NCI-H526 treated with DMSO at 0.1 percent for 48 hours (cell line): ENCODE measurements at regions not wholly inside any gene's neighbourhood (a gene's known extent, or its start where the extent isn't known, plus 50 kb on each side); places are given as distances from the start of the nearest gene placed in this dataset.

Experiments
- DNase-seq: peaks from one replicate; lab custom pipeline; 2025; lab: John Stamatoyannopoulos, UW

DNA sequence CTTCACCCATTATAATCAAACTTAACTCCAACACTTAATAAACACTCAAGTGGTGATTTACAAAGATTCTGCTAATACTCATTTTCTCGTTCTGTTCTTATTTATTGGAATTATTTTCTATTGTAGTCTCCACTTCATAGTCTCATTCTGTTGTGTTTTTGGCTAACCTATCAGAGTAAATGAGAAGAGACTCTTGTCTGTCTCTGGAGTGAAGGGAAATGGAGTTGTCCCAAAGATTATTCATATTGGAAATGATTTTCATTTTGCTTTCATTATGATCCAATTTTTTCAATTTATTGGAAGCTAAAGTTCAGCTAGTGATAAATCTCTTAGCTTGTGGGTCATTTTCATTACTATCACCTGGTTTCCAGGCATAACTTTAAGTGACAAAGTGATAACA is 454.9 kb upstream of the JAG1 start:
- no peak for DNase-seq

DNA sequence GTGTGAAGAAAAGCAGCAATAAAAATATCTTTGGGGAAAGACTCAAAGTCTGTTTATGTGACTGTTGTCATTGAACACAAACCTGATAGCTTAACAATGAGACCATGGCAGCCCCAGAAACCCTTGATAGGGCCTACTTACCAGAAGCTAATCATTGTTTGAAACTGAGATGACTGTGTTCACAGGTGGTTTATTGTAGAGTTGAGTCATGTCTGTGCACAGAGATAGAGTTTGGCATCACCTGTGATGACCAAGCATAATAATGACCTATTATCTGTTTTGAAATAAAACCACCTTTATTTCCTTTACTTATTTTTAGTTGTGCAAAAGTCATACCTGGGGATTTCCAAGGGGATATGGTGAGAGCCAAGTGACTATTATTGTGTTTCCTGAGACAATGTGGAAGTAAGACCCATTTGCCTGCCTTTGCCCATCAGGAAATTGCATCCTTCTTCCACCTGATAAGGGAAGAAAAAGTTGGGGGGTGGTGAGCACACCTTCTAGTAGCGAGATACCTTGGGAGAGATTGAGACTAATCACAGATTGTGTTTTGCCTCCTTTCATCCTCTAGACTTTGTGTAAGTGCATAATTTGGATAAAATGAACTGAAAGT is 456.9 kb upstream of the JAG1 start:
- no peak for DNase-seq

DNA sequence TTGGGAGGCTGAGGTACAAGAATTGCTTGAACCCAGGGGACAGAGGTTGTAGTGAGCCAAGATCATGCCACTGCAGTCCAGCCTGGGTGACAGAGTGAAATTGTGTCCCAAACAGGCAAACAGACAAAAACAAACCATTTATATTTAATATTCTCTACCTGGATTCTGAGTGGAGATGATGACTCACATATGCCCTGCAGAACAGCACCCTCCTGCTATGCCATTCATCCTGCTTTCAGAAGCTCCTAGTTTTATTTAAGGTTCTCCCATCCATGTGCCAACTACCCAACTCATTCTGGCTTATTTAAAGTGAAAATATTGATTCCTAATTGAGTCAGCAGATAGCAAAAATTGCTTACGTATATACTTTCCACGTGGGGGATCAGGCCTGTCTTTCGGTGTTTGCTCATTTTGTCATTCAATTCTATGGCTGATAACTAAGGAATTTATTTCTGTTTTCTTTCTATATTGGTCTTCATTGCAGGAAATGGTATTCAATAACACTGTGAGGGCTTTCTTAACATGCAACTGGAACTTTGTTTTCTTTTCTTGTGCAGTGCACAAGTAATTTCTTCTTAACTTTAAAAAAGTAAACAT is 459.1 kb upstream of the JAG1 start:
- DNase-seq, result no peak

DNA sequence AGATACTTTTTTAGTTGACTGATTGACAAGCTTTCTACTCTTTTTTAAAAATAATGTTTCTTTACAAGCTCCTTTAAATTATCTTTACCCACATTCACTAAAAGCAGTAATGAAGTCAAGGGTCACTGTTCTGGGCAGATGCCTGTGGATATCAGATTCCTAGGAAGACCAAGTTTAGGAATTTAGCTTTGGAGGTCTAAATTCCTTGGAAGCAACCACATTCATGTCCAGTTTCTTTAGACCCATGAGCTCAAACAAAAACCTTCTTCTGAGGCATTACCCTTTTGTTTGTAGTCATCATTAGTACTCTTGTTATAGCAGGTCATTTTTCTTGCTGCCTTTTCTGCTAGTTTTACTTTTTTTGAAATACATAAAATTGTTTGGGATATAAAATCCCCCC is 462.9 kb upstream of the JAG1 start:
- no peak for DNase-seq

DNA sequence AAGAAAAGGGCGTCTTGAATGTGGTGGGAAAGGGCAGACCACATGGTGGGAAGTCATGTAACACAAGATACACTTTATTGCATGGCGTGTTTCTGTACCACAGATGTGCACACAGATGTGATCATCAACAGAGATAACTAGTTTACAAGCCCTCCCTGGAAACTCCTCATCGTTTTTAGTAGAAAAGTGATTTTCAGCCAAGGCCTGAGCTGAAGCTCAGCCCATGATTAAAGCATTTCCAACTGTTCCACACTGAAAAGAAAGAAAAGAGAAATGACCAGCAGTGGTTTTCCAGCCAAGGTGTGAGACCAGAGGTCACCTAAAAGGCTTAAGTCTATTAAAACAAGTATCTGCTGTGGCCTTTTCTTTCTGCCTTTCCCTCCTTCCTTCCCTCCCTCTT is 463.9 kb upstream of the JAG1 start:
- no peak for DNase-seq

DNA sequence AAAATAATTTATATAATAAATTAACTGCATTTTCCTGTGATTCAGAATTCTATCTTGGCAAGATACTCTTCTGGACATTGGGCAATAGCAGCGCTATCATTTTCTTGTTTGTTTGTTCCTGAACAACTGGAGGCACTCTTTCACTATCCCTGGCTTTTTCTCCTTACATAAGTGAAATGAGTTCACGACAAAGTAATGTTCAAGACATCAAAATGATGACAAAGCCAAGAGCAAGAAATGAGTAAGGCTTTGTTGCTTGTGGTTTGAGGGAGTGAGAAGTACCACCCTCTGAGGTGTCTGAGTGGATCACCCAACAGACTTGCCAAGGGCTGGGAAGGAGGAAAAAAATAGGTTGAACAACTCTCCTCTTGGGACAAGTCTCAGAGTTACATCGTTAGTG is 466.6 kb upstream of the JAG1 start:
- no peak for DNase-seq

DNA sequence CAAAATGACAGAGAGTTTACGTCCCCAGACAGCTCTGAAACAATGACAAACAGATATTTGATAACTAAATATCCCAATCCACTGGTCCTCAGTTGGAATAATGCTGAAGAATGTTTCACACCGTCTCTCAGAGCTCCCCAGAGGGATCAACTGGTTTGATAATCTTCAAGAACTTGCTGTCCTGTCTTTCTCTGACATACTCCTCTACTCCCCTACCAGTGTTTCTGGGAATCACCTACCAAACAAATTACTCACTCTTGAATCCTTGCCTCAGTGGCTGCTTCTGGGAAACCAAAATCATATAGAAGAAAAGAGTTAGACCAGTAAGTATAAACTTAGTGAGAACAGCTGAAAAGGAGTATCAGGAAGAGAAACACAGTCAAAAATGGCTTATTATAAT is 469.7 kb upstream of the JAG1 start:
- DNase-seq, result no peak

DNA sequence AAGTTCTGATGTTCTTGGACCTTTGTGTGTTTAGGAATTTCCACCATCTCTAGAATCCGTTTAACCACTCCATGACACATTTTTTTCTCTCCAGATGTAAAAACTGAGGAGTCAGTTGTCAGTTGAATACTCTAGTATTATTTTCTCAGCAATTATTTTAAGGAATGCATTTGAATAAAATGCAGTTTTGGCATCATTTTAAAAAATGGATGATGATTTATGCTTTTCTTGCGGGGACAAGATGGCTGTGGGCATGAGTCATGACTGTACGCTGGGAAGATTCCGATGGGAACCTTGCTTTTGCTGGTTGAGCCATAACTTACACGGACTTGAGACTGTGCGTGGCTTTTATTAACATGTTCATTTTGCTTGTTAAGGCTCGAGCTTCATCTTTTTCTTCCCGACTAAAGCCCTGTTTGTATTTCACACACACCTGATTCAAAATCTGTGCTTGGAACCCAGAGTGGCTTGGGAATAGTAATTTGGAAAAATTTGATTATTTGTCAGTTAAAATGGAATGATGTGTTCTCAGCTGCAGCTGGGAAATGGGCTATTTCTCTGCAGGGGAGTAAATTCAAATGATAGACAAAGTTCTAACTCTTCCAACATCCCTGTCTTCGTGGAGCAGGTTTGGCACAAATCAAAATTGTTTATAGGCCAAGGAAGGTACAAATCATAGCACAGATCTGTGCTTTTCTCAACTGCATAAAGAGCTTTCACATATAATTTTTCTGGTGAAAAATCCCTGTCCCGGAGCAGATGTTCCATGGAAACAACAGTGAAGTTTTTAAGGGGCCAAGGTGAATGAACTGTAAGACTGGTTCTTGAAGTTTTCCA is 470.5 kb upstream of the JAG1 start:
- DNase-seq, result no peak

DNA sequence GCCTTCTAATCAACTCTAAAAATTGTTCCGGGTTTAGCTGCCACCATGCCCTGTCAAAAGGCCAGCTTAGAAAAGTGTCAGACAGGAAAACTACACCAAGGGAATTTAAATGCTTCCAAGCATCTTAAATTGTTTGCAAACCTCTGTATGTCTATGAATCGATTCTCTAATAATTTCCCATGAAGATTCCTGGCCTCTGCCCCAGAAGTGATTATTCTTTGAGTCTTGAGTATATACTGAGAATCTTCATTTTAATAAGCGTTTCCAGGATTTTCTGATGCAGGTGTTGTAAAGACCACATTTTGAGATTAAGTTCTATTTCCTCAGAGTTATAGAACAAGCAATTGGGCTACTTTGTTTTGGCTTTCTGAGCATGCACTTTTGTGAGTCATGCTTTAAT is 471.8 kb upstream of the JAG1 start:
- DNase-seq, result no peak

DNA sequence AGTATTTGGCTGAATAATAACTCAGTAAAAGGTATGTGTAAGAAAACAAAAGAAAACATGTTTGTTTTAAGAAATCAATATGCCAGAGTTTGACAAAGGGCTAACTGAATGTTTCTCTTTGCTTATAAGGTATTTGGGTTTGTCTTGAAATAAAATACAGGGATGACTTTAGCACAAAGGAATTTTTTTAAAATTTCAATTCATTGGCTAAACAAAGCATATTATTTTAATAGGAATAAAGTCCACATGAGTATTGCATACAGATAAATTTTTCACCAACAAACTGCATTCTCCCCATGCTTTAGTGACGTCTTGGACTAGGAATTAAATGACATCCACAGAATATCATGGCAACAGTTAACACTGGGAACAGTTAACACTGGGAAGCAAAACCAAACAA is 480.0 kb upstream of the JAG1 start:
- no peak for DNase-seq

DNA sequence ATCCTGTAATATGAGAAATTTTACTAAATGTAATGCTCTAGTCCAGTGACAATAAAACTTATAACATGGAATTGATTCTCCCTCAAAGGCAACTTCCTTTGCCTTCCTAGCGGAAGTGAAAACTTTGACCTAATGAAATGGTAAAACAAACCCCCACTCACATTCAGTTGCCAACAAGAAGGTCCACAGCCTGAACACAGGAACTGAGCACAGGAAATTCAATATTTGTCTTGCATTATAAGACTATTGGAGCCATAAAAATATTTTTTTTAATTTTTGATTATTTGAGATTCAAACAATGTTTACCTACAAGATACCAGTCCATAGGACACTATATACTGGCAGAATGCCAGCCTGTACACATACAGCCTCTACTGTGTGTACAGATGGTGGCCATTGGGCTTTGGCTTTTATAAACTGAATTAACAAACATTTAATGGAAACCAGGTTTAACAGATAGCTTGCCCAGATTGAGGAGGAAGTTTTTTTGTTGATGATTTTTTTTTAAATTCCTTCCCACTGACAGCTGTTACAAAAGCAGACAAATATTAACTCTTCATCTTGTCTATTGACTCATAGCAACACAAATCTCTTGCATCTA is 481.5 kb upstream of the JAG1 start:
- no peak for DNase-seq

DNA sequence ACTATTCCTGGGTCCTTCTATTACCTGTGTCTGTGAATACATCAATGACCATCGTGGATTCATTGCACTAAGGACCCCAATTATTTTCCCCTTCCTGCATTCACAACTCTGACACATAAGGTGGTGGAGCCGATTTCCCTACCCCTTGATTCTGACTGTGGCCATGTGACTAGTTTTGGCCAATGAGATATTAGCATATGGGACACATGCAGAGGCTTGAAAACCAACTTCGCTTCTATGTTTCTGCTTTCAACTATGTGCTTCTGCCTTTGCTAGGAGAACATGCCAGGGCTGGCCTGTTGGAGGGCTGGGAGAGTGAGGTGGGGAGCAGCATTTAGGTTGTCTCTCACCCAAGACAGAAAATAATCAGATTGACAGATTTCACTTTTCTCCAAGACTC is 483.1 kb upstream of the JAG1 start:
- DNase-seq, result no peak

DNA sequence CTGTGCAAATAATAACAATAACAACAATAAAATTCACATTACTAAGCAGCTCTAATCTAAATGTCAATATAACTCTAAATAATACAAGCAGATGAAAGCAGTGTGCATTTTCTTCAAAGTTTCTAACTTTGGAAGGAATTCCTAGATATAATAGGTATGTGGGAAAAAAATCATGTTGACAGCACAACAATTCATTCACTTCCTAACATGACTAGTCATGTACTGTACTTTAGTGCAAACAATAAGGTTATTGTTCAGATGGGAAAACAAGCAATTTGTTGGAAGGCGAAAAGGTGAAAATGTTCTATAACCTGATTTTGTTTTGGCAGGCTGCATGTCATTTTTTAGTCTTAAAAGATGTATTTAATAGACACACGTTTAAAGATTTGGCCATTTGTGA is 484.3 kb upstream of the JAG1 start:
- DNase-seq, result no peak

DNA sequence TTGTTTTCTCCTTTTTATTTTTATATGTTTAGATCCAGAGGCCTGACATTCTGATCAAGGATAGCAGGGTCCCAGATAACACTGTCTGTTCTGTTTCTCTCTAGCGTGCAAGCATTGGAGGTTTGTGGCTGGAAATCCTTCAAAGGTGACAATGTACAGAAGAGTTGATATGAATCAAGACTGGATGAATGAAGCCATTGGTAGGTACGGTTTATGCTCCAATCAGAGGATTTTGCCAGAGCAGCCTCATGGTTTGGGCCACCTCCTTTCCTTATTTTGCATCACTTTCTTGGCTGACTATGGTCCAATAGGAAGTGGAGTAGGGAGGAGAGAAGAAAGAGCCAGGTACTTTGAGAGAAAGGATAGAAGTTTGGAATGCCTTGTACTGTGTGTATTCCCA is 484.8 kb upstream of the JAG1 start:
- DNase-seq, result no peak

DNA sequence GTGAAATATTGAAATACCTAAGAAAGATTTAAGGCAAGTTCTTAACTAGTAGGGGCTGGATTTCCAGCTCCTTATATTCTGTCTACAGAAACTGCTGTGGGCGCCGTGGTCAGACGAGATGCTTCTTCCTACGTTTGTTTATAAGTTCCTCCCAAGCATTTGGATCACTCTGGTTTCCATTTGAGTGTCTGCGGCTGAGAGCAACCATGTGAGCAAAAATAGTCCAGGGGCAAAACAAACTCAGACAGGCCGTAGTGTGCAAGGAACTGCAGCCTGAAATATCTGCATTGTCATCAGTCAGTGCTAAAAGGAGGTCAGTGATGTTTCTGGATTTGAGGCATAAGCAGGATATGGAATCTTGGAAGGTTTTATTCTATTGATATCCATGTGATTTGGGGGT is 485.9 kb upstream of the JAG1 start:
- no peak for DNase-seq

DNA sequence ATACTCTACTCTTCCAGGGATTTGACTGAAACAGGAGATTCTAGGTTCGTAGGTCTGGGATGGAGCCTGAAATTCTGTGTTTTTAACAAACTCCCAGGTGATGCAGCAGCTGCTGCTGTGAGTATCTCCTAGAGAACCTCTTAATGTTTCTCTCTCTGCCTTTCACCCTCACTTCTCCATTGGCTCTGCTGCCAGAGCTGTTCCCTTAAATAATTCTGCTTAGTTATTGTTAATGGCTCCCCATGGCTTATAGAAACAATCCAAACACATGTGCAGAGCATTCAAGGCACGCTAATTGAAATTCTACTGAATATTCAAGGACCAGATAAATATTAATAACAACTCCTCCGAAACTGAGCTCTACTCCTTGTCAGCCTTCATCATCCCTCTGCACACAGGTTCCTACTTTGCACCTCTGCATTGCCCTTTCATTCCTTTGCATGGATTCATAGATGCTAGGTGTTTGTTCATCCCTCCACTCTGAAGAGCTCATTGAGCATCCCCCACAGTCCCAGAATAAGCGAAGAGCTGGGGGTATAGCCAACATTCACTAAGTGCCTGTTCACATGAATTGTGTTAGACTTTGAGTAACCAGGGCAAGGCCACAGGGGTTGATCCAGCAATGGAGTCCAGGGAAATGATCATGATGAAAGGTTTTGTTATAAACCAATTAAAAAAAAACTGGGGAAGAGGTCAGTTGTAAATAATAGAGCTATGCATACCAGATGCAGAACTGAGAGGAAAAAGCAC is 488.4 kb upstream of the JAG1 start:
- no peak for DNase-seq

DNA sequence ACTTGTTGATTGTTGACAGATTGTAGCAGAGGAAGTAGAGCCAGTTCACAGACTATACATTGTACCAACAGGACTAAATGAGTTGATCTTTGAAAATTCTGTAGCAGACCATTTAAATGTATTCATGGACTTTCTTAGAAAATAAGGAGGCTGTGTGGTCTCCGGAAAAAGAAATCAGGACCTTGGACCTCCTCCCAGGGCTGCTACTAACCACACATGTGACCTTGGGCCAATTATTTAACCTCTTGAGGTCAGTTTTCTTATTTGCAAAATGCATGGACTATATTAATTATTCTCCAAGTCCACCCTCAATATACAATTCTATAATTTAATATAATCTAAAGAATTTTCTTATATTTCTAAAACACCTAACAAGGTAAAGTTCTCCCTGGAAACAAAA is 492.0 kb upstream of the JAG1 start:
- DNase-seq, result no peak

DNA sequence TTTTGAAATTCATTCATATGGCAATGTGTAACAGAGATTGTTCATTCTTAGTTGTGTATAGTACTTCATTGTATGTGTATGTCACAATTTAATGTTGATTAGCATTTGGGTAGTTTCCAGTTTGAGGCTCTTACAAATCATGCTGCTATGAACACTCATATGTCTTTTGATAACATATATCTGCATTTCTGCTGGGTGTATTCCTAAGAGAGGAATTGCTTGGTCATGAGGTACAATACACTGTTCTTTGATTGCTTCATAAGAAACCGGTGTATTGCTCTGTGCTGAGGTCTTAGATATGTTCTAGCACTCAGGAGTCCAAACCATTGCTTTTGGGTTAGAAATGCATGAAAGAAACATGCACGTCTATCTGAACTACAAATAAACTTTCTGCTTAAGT is 492.9 kb upstream of the JAG1 start:
- DNase-seq, result no peak

DNA sequence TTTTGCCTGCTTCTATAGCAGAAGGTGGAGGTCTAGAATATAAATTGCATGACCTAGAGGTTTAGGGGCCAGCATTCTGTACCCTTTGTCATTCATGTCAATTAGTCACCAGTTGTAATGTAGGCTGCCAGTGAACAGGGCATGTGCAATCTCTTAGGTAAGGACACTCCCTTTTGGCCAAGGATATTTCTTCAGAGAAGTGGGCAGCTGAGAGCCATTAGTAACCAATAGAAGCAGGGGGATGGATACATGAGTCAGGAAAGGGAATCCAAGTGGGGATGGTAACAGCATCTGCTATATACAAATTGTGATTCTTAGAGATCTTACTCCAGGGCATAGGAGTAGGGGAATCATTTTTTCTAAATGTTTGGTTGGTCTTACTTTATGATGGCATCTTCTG is 494.2 kb upstream of the JAG1 start:
- DNase-seq, result no peak

DNA sequence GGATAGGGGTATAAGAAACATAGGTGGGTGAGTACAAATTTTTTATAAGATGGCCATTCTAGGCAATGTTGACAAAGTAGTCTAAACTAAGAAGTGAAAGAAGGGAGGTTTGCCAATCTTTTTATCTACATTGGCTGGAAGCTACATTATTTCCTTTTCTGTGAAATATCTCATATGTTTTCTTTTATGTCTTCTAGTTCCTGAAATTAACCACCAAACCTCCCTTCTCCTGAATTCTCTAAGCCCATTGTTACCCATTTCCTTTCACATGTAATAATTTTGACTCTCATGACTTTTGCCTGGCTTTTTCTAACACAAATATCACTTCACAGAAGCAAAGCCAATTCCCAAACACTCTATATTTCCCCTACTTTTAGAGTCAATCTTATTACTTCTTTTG is 496.2 kb upstream of the JAG1 start:
- no peak for DNase-seq

DNA sequence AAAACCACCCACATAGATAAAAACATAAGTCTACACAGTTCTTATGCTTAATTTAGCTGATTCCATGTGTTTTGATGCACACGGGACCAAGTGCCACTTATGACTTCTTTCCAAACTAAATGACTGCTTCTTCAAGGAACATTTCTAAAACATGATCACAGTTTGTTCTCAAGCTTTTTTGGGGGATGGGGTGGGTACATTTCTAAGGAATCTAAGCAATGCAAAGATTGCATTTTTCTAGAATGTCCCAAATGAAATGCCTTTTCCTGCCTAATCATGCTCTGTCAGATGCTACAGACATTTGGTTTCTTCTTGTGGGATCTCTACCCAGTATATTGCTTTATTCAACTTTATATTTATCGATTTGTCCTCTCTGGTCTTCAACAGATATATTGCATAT is 496.8 kb upstream of the JAG1 start:
- no peak for DNase-seq

DNA sequence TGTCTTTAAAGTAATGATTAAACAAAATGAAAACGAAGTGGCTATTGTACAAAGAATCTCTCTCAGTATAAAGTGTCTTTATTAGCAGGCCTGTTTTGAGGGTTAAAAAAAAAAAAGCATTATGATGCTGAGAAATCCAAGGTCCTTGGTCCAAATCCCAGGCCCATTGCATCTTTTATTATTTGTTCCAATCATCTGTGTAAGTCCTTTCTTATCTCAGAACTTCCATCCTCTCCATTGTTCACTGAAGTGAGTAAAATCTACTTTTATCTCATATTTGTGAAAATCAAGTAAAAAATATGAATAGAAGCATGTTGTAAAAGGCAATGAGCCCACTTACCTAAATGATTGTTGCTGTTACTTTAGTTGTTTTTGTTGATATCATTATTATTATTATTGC is 499.1 kb upstream of the JAG1 start:
- no peak for DNase-seq

DNA sequence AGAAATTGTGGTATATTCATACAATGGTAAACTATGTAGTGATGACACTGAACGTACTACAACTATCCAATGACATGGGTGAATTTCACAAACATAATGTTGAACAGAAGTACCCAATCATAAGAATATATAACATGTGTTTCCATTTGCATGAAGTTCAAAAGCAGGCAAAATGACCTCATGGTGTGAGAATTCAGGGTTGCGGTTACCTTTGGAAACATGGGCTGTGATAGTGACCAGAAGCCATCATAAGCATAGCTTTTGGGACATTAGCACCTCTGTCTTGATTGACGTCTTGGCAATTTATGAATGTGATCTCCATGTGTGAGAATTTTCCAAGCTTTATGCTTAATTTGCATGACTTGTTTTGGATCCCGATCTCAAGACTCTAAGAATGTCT is 500.1 kb upstream of the JAG1 start:
- DNase-seq, result no peak
